ENCODE measurements at regions not wholly inside any gene's neighbourhood (a gene's known extent, or its start where the extent isn't known, plus 50 kb on each side); places are given as distances from the start of the nearest gene placed in this dataset.

- DNase-seq, result peak; percentile 26
Measured at GRCh38 chr6:181049-181654, 111.1 kb upstream of the DUSP22 start.

- DNase-seq, result no peak
Measured at GRCh38 chr6:183668-184067, 108.6 kb upstream of the DUSP22 start.

- no peak for DNase-seq
Measured at GRCh38 chr6:184161-184700, 108.1 kb upstream of the DUSP22 start.

DNA sequence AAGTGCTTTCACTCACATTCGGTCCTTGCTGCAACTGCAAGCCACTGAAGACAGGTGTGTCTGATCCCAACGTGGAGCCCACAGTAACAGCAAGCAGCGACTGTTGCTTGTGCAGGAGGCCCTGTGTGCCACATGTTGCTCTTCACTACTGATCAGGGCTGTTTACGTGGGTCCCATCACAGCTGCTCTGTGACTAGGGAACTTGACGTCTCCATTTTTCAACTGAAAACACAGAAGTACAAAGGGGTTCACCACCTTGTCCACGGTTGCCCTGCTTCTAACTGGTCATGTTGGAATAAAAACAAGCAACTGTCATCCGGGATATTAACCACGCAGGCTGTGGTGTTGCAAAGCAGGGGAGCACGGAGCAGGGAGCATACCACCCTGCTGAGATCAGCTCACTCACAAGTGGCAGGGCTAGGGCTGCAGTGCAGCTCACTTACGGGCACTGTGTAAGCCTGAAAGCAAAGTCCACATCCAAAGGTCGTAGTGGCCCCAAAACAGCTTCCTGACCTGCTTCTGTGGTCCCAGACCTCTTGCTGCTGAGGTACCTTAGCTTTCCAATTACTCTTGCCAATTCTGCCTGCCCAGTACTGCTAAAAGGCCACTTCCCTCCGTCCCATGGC, 105.8 kb upstream of the DUSP22 start:
- DNase-seq, result no peak

DNA sequence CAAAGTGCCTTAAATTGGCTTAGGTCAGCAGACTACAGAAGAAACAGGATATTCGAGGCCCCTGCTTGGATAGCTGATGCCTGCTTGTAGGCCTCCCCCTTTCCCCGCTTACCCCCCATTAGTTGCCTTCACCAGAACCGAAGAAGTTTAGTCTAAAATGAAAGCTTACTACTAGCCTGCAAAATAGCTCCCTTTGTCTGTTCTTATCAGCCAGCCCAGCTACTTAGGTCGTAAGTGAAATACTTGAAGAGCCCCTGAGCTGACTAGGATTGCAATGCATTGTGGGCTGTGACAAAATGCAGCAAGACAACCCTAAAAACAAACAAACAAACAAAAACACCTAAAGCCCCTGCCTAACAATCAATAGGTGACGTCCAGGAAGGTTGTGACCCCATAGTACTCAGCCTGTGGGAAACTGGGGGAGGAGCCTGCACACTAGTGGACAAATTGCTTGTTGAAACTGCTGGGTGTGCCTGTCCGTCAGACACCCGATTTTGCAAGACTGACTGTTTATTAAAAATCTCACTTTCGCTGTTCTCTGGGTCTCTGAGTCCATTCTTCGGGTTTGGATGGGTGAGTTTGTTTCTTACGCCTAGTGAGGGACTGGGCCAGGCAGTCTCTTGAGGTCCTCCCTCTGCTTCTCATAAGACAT, 105.0 kb upstream of the DUSP22 start:
- DNase-seq, result no peak

DNA sequence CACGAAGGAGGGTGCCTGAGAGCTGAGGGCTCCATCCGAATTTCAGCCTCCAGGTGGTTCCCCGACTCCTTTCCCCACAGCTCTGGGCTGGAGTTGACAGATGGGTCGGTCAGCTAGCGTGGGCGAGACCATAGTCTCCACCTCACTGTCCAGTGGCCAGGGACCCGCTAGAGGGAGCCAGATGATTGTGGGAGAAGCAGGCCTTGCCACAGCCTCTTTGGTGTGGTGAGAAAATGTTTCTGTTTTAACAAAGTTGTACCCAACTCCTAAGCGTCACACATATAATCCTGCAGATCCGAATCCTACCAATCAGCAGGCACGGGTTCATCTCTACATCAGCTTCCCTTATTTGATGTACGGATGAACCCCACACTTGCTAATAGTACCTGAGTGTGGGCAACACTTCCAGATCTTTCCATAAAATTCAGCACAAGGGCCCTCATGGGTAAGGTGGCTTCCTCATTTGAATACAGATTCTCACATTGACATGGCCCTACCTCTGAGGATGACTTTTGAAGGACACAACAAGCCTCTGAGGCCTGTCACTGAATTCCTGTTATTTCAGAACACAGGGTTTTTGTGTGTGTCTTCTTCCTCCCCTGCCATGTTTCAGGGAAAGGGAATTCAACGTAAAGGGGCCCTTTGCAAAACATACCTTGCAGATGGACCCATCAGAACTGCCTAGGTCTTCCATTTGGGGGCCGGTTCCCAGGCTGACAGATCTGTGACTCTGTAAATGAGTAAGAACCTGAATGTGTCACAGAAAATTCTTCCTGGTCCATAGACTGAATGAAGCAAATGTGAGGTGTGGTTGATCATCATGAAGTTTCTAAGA, 103.2 kb upstream of the DUSP22 start:
- peak; percentile 93 for DNase-seq

DNA sequence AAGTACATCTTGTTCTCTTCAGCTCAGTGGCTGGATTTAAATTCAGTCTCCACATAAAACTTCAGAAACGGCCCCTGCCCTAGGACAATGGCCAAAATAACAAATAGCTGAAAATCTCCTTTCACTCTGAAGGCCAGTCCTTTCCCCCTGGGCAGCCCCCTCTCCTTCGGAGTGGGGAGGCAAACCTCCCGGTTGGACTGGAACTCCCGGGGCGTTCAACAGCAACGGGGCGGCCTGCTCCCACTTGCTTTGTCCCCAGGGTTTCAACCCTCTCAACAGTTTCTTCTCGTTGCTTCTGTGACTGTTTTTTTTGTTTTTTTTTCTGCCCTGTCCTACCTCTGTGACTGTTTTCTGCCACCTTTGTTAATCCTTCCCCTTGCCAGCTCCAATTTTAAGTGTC, 102.6 kb upstream of the DUSP22 start:
- no peak for DNase-seq

GRCh38 chr6:190596-191395, 101.5 kb upstream of the DUSP22 start:
- DNase-seq, result peak; percentile 41

DNA sequence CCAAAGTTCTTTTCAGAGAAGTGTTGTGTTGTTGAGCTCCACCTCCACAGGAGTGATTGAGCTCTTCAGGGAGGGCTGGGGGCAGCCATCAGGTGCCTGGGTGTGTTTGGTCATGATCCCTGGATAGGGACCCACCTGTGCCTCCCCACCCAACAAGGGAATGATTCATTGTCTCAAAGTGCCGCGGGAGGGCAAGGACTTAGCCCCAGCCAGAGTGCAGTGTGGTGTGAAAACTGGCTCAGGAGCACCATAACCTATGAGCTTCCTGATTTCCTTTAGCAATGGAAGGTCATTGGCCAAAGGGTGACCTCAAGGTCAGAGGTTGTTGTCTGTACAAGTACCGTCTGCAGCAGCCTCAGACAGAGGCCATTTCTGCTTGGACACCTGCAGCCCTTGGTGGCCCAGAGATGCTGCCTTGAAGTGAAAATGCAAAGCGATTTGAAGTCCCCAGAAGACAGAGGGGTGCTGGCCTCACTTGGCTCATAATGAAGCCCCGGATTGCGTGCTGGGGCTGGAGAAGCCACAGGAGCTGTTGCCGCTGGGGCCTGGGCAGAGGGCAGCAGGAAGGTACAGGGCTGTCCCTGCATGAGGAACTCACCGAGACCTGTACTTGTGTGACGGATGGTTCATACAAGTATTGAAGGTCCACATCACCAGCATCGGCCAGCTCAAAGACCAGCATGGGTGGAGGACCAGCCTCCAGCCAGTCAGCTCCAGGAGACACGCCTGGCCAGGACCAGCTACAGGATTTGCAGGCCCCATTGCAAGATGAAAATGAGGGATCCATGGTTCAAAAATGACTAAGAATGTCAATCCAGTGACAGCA, 100.6 kb upstream of the DUSP22 start:
- DNase-seq, result no peak

- no peak for DNase-seq
Measured at GRCh38 chr6:192313-192664, 100.0 kb upstream of the DUSP22 start.

DNA sequence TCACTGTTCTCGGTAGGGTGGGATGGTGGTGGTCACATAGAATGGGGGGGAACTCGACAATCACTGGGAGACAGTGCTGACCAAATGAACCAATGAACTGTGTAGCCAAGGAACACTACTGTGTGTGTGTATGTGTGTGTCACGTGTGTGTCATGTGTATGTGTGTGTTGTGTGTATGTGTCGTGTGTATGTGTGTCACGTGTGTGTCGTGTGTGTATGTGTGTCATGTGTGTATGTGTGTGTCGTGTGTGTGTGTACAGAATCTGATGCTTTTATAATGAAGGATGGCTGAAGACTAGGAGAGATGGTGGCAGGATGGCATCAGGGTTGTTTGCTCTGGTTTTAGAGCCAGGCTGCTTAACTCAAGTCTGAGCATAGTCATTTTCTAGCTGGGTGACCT, 99.1 kb upstream of the DUSP22 start:
- DNase-seq, result no peak

GRCh38 chr6:193773-194310, 98.4 kb upstream of the DUSP22 start:
- peak; percentile 67 for DNase-seq

- DNase-seq, result no peak
Measured at GRCh38 chr6:195861-196360, 96.4 kb upstream of the DUSP22 start.

GRCh38 chr6:196543-196942, 95.7 kb upstream of the DUSP22 start:
- no peak for DNase-seq

GRCh38 chr6:203661-204060, 88.6 kb upstream of the DUSP22 start:
- no peak for DNase-seq

GRCh38 chr6:206264-206663, 86.0 kb upstream of the DUSP22 start:
- DNase-seq, result no peak

GRCh38 chr6:208364-208763, 83.9 kb upstream of the DUSP22 start:
- no peak for DNase-seq

DNA sequence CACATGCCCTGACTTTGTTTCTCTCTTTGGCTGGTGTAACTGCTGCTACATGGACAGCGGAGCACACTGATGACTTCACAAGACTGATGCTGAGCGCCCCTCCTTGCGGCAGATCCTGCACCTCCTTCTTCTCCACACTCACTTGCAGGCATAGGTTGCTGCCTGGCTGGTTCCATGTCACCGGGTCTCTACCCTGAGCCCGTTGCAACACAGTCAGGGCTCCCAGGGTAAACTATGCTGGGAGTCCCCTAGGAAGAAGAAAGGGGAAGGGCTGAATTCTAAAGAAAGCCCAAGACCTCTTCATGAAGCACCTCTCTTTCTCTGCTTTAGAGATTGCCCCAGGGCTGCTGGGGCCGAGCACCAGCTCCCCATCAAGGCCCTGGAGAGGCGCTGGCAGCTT, 83.3 kb upstream of the DUSP22 start:
- no peak for DNase-seq

- DNase-seq, result peak; percentile 95
Measured at GRCh38 chr6:209432-210103, 82.7 kb upstream of the DUSP22 start.

DNA sequence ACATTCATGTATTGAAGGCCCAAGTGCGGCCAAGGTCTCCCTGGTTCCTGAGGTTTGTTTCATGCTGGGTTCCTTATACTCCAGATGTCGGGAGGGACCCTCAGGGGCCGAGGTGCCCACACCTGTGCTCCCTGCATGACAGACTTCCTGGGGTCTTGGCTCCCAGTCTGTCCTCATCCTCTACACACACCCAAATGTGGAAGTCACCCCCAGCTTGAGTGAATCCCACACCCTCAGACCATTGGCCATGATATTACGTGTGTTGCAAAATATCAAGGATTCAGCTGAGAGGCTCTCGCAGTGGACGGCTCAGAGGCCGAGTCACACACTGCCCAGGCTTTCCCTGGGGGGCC, 82.2 kb upstream of the DUSP22 start:
- no peak for DNase-seq
